Brain microvascular endothelial cell (primary cell): ENCODE measurements at regions not wholly inside any gene's neighbourhood (a gene's known extent, or its start where the extent isn't known, plus 50 kb on each side); places are given as distances from the start of the nearest gene placed in this dataset.

Source experiments
- DNase-seq: peaks from one replicate; pipeline ENCODE4 v3.0.0-alpha.2; 2020
- H3K27ac ChIP-seq: fragments of 250-450 bp; sonication (Bioruptor Pico); 2 replicates; pipeline ENCODE4 v1.5.1; 2020; ENCODE audit warnings: mild to moderate bottlenecking, moderate library complexity
- H3K27me3 ChIP-seq: fragments of 250-450 bp; sonication (Bioruptor Pico); replicated peaks from 2 replicates; pipeline ENCODE4 v1.5.1; 2020; ENCODE audit warnings: mild to moderate bottlenecking
- H3K36me3 ChIP-seq: fragments of 250-450 bp; sonication (Bioruptor Pico); replicated peaks from 2 replicates; pipeline ENCODE4 v1.5.1; 2020; ENCODE audit warnings: mild to moderate bottlenecking
- H3K4me3 ChIP-seq: 2 replicates; pipeline ENCODE4 v1.5.1; 2011; ENCODE audit warnings: low read depth, mild to moderate bottlenecking, control low read depth, low read length, moderate library complexity
- CTCF ChIP-seq: IDR thresholded peaks from 2 replicates; pipeline ENCODE4 v1.5.1; 2011; ENCODE audit warnings: low read depth, mild to moderate bottlenecking, moderate library complexity, low read length, control low read depth, inconsistent platforms; ENCODE audit errors: missing control alignments
- in situ Hi-C: cut with HindIII; loops from 2 replicates; pipeline ENCODE4 v1.10.0; 2017; ENCODE audit warnings: low sequenced_read_pairs, low pct_ligation_motif_present

- no peak overlapping the region for H3K4me3 ChIP-seq
- DNase-seq, result no peak
These were observed 368.5 kb upstream of the ZNF507 start for GRCh38 chr19:31976775-31977536.

GRCh38 chr19:31979362-31979761 lies 366.0 kb upstream of the ZNF507 start:
- in situ Hi-C loops, result no loop called here

More at GRCh38 chr19:31976775-31977536, 368.5 kb upstream of the ZNF507 start:
- in situ Hi-C loops, result no loop called here
- TF ChIP-seq CTCF, result no peak
- Histone ChIP-seq H3K36me3 (no peaks in the 10 kb centered on the region), H3K27me3 (no peaks in the 10 kb centered on the region), H3K27ac (no peak overlapping the region)

GRCh38 chr19:31979949-31980670 lies 365.3 kb upstream of the ZNF507 start:
- no peak overlapping the region for H3K27ac ChIP-seq
- no peaks in the 10 kb centered on the region for H3K27me3 ChIP-seq
- no peak for TF ChIP-seq CTCF
- no peak overlapping the region for H3K4me3 ChIP-seq
- DNase-seq, result no peak
- H3K36me3 ChIP-seq, result no peaks in the 10 kb centered on the region
- in situ Hi-C loops, result no loop called here

More at GRCh38 chr19:31979362-31979761, 366.0 kb upstream of the ZNF507 start:
- TF ChIP-seq CTCF, result no peak
- H3K27me3 ChIP-seq, result no peaks in the 10 kb centered on the region
- no peak overlapping the region for H3K4me3 ChIP-seq
- no peak for DNase-seq
- no peaks in the 10 kb centered on the region for H3K36me3 ChIP-seq
- H3K27ac ChIP-seq, result no peak overlapping the region

GRCh38 chr19:31980796-31981195 lies 364.6 kb upstream of the ZNF507 start:
- H3K36me3 ChIP-seq, result no peaks in the 10 kb centered on the region
- TF ChIP-seq CTCF, result no peak
- in situ Hi-C loops, result no loop called here

GRCh38 chr19:31981545-31981944 lies 363.9 kb upstream of the ZNF507 start:
- no peaks in the 10 kb centered on the region for H3K27me3 ChIP-seq
- TF ChIP-seq CTCF, result no peak
- no peaks in the 10 kb centered on the region for H3K36me3 ChIP-seq
- no peak overlapping the region for H3K27ac ChIP-seq
- no peak for DNase-seq
- H3K4me3 ChIP-seq, result no peak overlapping the region
- in situ Hi-C loops, result no loop called here

More at GRCh38 chr19:31980796-31981195, 364.6 kb upstream of the ZNF507 start:
- Histone ChIP-seq H3K4me3 (no peak overlapping the region), H3K27me3 (no peaks in the 10 kb centered on the region), H3K27ac (no peak overlapping the region)
- no peak for DNase-seq
